Hepatocyte (in vitro differentiated cells): ENCODE measurements at regions not wholly inside any gene's neighbourhood (a gene's known extent, or its start where the extent isn't known, plus 50 kb on each side); places are given as distances from the start of the nearest gene placed in this dataset.

Experiments used
- DNase-seq: peaks from one replicate; pipeline ENCODE4 v3.0.0-alpha.2; 2016; ENCODE audit warnings: low spot score
- H2AFZ ChIP-seq: fragments of 200-600 bp; sonication (generic); 2 replicates; pipeline ENCODE4 v1.6.0; 2016; ENCODE audit warnings: antibody characterized with exemption, mild to moderate bottlenecking
- H3K27ac ChIP-seq: fragments of 200-600 bp; sonication (generic); 2 replicates; pipeline ENCODE4 v1.5.1; 2016; ENCODE audit warnings: mild to moderate bottlenecking
- H3K27me3 ChIP-seq: fragments of 200-600 bp; sonication (generic); 2 replicates; pipeline ENCODE4 v1.6.1; 2016
- H3K36me3 ChIP-seq: fragments of 200-600 bp; sonication (generic); replicated peaks from 2 replicates; pipeline ENCODE4 v1.5.1; 2016; ENCODE audit warnings: low read depth; ENCODE audit not compliant: insufficient read depth
- H3K4me1 ChIP-seq: fragments of 200-600 bp; sonication (generic); 2 replicates; pipeline ENCODE4 v1.5.1; 2016; ENCODE audit warnings: mild to moderate bottlenecking, moderate library complexity; ENCODE audit not compliant: insufficient read depth
- H3K4me2 ChIP-seq: fragments of 200-600 bp; sonication (generic); 2 replicates; pipeline ENCODE4 v1.6.0; 2016
- H3K4me3 ChIP-seq: fragments of 200-600 bp; sonication (generic); 2 replicates; pipeline ENCODE4 v1.5.1; 2016; ENCODE audit warnings: mild to moderate bottlenecking
- H3K79me2 ChIP-seq: fragments of 200-600 bp; sonication (generic); 2 replicates; pipeline ENCODE4 v1.6.0; 2017; ENCODE audit warnings: mild to moderate bottlenecking
- H3K9me2 ChIP-seq: fragments of 200-600 bp; sonication (generic); replicated peaks from 2 replicates; pipeline ENCODE4 v1.6.0; 2017; ENCODE audit warnings: mild to moderate bottlenecking; ENCODE audit not compliant: insufficient read depth
- H3K9me3 ChIP-seq: fragments of 200-600 bp; sonication (generic); 2 replicates; pipeline ENCODE4 v1.5.1; 2016; ENCODE audit warnings: low read depth, mild to moderate bottlenecking
- H4K20me1 ChIP-seq: fragments of 200-600 bp; sonication (generic); 2 replicates; pipeline ENCODE4 v1.6.0; 2016; ENCODE audit warnings: mild to moderate bottlenecking; ENCODE audit not compliant: insufficient read depth, poor library complexity, severe bottlenecking
- EZH2 ChIP-seq: fragments of 200-600 bp; sonication (generic); IDR thresholded peaks from 2 replicates; pipeline ENCODE4 v1.6.1; 2016; ENCODE audit warnings: antibody characterized with exemption, mild to moderate bottlenecking, borderline replicate concordance
- EZH2phosphoT487 ChIP-seq: fragments of 200-600 bp; sonication (generic); IDR thresholded peaks from one replicate; pipeline ENCODE4 v1.6.1; 2018; ENCODE audit warnings: antibody characterized with exemption, mild to moderate bottlenecking, low read depth, moderate library complexity; ENCODE audit not compliant: unreplicated experiment, severe bottlenecking
- WGBS: methylation state at CpG from one replicate; pipeline ENCODE4 v1.1.6; 2016; ENCODE audit warnings: low lambda C conversion rate; ENCODE audit errors: missing lambda C conversion rate; 5-methylcytosine and 5-hydroxymethylcytosine counted together
- TF ChIP-seq, protein P1 (sequence below): fragments of 200-600 bp; sonication (generic); IDR thresholded peaks from 2 replicates; pipeline ENCODE4 v1.5.1; 2016; ENCODE audit warnings: antibody characterized with exemption, mild to moderate bottlenecking; ENCODE audit not compliant: poor library complexity

DNA sequence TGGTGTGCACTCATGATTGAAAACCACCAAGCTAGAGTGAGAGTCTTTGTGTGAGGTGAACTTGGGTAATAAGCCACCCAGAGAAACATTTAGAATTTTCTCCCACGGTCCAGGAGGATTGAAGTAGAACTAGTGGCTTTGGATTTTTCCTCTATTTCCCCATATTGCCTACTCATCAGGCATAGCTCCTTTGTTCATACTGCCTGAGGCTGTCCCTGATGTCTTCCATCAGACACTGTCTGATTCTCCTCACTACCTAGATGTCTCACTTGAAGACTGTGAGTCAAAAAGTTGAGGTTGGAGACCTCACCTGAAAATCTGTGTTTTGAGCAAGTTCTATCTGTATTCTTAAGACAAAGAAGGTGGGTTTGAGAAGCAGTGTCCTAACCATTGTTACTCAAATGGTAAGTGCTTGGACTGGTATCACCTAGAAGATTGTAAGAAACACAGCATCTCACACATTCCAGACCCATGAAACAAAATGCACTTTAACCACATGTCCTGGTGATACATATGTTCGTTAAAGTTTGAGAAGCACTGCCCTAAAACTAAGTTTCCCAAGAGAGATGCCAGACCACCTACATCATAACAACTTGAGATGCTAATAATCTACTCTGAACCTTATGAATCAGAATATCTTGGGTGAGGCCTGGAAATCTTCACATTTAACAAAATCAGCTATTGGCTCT lies 523.4 kb upstream of the BTBD3 start:
- no peaks in the 10 kb centered on the region for H3K9me3 ChIP-seq
- no peaks in the 10 kb centered on the region for H3K4me1 ChIP-seq
- no peak for DNase-seq
- no peaks in the 10 kb centered on the region for H3K27me3 ChIP-seq
- H3K9me2 ChIP-seq, result no peaks in the 10 kb centered on the region
- TF ChIP-seq EZH2phosphoT487 (no peak), EZH2 (no peak)
- TF ChIP-seq, protein P1, sequence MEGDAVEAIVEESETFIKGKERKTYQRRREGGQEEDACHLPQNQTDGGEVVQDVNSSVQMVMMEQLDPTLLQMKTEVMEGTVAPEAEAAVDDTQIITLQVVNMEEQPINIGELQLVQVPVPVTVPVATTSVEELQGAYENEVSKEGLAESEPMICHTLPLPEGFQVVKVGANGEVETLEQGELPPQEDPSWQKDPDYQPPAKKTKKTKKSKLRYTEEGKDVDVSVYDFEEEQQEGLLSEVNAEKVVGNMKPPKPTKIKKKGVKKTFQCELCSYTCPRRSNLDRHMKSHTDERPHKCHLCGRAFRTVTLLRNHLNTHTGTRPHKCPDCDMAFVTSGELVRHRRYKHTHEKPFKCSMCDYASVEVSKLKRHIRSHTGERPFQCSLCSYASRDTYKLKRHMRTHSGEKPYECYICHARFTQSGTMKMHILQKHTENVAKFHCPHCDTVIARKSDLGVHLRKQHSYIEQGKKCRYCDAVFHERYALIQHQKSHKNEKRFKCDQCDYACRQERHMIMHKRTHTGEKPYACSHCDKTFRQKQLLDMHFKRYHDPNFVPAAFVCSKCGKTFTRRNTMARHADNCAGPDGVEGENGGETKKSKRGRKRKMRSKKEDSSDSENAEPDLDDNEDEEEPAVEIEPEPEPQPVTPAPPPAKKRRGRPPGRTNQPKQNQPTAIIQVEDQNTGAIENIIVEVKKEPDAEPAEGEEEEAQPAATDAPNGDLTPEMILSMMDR, result no peak
- H2AFZ ChIP-seq, result no peak overlapping the region
- WGBS, result 87% methylated on average over 2 of the region's 2 CpGs
- H3K36me3 ChIP-seq, result no peaks in the 10 kb centered on the region
- no peak overlapping the region for H3K4me3 ChIP-seq
- no peak overlapping the region for H3K27ac ChIP-seq
- H3K4me2 ChIP-seq, result no peak overlapping the region
- no peaks in the 10 kb centered on the region for H4K20me1 ChIP-seq
- H3K79me2 ChIP-seq, result no peaks in the 10 kb centered on the region

DNA sequence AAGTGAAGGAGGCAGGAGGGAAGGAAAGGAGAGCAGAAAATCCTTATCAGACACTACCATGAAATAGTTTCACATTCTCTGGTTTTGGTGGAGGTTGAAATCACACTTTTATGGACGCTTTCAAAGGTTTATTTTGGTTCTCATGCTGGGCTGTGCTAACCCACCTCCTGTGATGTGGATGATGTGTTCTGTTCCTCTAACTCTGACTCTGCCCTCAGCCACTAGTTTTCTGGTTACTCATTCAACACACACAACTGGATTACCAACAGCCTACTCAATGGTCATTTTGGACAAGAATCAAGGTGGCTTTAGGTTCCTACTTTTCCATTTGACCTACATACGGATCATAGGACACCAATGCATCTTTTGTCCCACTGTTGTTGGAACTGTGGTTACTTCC lies 522.1 kb upstream of the BTBD3 start:
- TF ChIP-seq, protein P1, result no peak
- TF ChIP-seq EZH2 (no peak), EZH2phosphoT487 (no peak)
- Histone ChIP-seq H3K9me2 (no peaks in the 10 kb centered on the region), H3K4me2 (no peak overlapping the region)

DNA sequence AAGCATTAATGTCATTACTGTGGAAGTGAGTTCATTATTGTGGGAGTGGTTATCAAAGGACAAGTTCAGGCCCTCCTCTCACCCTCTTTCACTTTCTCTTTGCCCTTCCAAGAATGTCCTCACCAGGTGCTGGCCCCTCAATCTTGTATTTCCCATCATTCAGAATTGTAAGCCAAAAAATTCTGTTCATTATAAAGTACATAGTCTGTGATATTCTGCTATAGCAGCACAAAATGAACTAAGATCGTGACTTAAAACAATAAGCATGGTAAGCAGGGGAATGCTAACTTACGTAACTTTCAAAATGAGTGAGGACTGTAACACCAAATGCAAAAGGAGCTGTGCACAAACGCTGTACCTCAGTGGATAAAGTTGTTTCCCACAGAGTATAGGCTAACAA lies 515.7 kb upstream of the BTBD3 start:
- 95% methylated on average over 3 of the region's 3 CpGs for WGBS

More for the DNA sequence above, 522.1 kb upstream of the BTBD3 start:
- Histone ChIP-seq H4K20me1 (no peaks in the 10 kb centered on the region), H2AFZ (no peak overlapping the region), H3K79me2 (no peaks in the 10 kb centered on the region), H3K9me3 (no peaks in the 10 kb centered on the region), H3K4me3 (no peak overlapping the region), H3K27ac (no peak overlapping the region), H3K36me3 (no peaks in the 10 kb centered on the region), H3K4me1 (no peaks in the 10 kb centered on the region), H3K27me3 (no peaks in the 10 kb centered on the region)
- 94% methylated on average over 2 of the region's 2 CpGs for WGBS
- no peak for DNase-seq

More for the DNA sequence above, 515.7 kb upstream of the BTBD3 start:
- Histone ChIP-seq H3K79me2 (no peaks in the 10 kb centered on the region), H3K27me3 (no peaks in the 10 kb centered on the region), H3K4me3 (no peak overlapping the region), H3K9me3 (no peaks in the 10 kb centered on the region), H3K4me1 (no peaks in the 10 kb centered on the region), H3K9me2 (no peaks in the 10 kb centered on the region), H4K20me1 (no peaks in the 10 kb centered on the region), H3K36me3 (no peaks in the 10 kb centered on the region), H3K4me2 (no peak overlapping the region), H2AFZ (no peak overlapping the region), H3K27ac (no peak overlapping the region)
- DNase-seq, result no peak
- TF ChIP-seq, protein P1, result no peak
- TF ChIP-seq EZH2phosphoT487 (no peak), EZH2 (no peak)
